GM19452 (cell line): ENCODE measurements at regions not wholly inside any gene's neighbourhood (a gene's known extent, or its start where the extent isn't known, plus 50 kb on each side); places are given as distances from the start of the nearest gene placed in this dataset.
"Not testable (repeated sequence)": the region's sequence is repeated elsewhere in the genome, so short reads cannot be mapped to it uniquely, and the experiment has no call there.

Experiments
- ATAC-seq: cut with Tn5 transposase; IDR thresholded peaks from one replicate; pipeline ENCODE4 v1.9.1; 2021; ENCODE audit not compliant: unreplicated experiment

GRCh38 chr6:139998478-139998877 lies 624.0 kb upstream of the CITED2 start:
- ATAC-seq = not testable (repeated sequence)

GRCh38 chr6:139996253-139996834 lies 621.9 kb upstream of the CITED2 start:
- no peak for ATAC-seq

DNA sequence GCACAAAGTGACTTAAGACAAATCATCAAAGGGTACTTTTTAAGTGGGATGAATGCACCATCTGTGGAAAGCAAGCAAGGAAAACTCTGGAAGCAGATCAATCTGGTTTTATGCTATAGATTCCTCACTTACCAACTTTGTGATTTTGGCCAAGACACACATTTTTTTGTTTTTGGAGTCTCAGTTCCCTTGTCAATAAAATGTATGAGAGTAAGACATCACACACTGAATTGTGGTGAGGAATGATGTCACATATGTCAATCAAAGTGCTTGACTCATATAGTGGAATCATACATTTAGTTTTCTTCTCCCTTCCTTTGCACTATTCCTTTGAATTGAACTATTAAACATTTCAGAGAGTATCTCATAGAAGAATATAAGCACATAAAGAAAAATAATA lies 620.5 kb upstream of the CITED2 start:
- no peak for ATAC-seq

DNA sequence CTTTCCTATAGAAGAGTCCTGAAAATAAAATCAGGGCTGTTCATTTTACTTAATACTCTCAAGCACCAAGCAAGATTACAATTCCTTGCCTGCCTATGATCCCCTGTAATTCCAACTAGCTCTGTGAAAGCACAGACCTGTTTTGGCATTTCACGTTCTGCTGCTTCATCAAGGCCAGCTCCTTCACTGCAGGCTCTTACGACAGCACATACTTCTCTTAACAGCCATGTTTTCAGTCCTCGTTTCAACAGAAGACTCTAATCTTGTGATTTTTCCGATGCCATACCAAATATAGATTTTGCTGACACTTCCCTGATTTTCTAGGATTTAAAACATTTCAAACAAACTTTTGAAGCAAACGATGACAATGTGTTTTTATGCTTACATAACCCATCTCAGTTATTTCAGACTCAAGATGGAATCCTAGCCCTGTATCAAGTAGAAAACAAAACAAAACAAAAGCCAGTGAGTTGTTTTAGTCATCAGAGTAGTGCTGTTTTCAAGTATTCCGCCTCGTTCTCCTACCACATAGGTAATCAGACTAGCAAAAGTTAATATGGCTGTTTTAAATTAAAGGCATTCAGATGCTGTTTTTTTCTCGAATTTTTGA lies 616.5 kb upstream of the CITED2 start:
- ATAC-seq = no peak

DNA sequence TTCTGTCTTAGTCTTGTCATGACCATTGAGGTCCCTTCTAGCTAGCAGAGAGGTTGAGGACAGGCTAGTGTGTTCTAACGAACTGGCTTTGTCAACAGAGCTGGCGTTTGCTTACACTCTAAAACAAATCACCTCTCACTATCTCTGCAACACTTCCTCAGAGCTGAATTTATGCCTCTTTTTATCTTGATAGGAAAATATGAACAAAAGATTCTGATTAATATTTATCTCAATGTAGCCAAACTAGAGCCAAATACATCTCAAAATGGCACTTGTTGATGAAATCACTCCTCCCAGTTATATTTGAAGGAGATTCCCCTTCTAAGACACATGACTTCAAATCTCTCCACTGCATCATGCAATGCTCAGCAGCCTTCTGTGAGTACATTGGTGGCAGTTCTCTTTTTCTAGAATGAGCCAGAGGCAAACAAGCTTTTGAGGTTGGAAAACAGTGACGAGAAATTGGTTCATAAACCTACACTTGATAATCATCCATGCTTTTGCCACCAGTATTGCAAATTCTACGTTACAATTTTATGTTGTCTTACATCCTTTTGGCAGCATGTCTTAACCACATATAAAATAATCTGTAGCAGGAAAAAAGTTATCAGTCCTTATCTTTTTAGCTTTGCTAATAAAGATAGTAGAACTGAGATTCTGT lies 615.7 kb upstream of the CITED2 start:
- no peak for ATAC-seq

DNA sequence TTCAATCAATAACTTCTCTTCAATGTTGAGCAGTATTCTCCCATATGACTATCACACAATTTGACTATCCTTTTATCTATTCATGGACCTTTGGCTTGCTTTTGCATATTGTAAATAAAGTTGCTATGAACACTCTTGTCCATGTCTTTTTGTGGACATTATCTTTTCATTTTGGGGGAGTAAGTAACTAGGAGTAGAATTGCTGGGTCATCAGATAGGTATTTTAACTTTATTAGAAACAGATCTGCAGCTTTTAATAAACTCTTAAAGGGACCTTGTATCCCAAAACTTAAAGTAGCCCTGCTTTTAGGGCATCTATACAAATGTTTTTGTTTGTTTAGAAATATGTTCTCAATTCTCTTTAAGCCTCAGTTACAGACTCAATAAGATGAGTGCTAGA lies 614.2 kb upstream of the CITED2 start:
- no peak for ATAC-seq

DNA sequence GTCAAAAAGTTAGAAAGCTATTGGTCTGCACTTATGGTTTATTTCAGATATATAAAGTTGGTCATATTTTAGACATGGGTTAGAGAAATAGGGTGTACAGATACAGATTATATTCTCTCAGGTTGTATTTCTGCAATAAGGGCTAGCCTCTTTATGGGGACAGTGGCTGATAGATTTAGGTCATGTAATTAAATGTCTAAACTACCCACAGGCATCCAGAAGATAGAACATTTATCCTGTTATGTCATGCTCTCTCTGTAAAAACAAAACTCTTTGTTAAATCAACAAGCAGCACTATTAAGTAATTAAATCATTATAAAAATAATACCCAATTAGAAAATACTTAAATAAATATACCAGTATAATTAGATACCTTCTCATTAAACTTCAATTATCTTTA lies 612.6 kb upstream of the CITED2 start:
- no peak for ATAC-seq

GRCh38 chr6:139985236-139985815 lies 610.9 kb upstream of the CITED2 start:
- no peak for ATAC-seq

DNA sequence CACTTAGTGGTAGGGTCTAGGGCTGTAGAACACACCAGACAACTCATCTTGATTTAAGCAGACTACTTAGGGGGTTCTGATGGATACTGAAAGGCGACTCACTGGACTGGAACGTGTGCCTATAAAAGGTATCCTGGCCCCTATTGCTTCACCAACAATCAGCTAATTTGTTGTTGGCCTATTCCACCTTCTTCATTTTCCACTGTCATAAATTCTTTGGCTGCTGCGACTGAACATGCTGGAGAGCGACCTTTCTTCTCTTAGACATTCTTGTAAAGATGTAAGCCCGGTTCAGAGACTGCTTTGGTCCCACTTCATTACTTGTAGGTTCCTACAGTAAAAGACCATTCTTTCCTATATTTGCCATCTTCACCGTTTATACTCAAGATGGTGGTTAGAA lies 609.9 kb upstream of the CITED2 start:
- no peak for ATAC-seq

DNA sequence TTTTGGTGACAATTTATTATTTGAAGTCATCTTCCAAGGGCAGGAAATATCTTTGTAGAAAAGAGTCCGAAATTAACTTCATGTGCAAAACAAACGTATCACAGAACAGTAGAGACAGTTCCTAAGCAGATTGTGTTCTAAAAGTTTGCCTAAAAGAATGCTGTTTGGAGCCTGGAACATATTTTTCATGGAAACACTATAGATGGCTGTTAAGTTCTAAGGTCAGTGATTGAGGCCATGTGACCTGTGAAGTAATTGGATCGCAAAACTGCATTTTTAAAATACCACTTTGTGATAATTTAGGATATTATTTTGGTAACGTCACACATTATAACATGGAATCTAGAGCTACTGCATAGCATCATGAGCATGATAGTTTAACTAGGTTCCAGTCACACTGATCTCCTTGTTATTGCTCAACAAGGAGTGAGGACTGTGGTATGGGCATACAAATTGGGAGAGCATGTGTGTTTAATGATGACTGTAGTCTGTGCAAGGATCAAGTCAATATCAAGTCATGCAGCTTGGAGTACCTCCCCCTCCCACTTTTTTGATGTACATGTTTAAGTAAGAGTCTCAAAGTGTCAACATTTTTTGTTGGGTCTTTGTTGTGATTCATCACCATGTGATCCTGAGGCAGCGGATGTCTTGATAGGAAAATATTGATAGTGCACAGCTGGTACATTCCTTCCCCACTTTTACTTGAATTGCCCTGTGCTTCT lies 609.3 kb upstream of the CITED2 start:
- no peak for ATAC-seq

- no peak for ATAC-seq
These were observed 608.3 kb upstream of the CITED2 start for GRCh38 chr6:139982652-139983295.

- ATAC-seq = no peak
These were observed 607.7 kb upstream of the CITED2 start for GRCh38 chr6:139982195-139982594.

DNA sequence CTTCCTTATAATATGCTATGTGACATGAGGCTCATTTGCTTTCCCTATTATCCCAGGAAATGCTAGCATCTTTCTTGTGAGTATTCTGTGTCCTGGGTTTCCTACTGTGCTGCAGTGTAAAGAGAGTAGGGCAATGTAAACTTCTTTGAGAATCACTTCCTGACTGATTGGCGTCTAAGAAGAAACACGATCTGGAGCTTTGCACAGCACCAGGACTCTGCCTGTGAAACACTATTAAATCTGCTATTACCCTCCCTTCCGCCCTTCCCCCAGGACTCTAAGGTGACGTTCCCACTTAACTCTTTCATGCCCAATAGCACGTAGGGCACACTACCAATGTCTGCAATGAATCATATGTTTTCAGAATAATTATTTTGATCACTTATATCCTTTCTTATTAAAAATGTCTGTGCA lies 607.3 kb upstream of the CITED2 start:
- ATAC-seq = no peak

DNA sequence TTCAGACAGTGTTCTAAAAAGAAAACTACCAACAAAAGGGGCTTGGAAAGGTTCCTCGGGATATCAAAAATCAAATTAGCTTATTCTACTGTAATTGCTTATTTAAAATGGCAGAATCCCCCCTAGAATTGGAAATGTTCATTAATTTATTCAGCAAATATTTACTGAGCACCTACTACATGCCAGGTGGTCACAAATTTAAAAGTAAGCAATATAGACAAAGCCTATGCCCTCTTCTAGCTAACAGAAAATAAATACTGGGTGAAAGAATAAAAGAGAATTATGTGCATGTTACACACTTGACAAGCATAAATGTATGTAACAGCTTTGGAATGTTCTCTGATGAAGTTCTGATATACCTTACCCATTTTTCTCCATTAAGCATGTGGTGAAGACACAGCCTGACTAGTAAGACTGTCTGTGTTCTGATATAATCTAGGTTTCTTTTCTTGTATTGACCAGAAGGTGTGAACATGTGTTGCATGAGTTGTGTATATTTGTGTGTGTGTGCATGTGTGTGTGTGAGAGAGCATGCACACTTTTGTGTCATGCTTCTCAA lies 606.7 kb upstream of the CITED2 start:
- no peak for ATAC-seq

DNA sequence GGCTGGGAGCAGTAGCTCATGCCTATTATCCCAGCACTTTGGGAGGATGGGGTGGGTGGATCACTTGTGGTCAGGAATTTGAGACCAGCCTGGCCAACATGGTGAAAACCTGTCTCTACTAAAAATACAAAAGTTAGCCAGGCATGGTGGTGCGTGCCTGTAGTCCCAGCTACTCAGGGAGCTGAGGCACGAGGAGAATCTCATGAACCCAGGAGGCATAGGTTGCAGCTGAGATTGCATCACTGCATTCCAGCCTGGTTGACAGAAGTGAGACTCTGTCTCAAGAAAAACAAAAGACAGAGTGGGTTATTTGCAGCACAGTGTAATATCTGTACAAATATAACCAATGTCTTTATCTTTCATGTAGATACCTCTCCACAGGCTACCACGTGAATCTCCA lies 606.2 kb upstream of the CITED2 start:
- ATAC-seq = not testable (repeated sequence)

DNA sequence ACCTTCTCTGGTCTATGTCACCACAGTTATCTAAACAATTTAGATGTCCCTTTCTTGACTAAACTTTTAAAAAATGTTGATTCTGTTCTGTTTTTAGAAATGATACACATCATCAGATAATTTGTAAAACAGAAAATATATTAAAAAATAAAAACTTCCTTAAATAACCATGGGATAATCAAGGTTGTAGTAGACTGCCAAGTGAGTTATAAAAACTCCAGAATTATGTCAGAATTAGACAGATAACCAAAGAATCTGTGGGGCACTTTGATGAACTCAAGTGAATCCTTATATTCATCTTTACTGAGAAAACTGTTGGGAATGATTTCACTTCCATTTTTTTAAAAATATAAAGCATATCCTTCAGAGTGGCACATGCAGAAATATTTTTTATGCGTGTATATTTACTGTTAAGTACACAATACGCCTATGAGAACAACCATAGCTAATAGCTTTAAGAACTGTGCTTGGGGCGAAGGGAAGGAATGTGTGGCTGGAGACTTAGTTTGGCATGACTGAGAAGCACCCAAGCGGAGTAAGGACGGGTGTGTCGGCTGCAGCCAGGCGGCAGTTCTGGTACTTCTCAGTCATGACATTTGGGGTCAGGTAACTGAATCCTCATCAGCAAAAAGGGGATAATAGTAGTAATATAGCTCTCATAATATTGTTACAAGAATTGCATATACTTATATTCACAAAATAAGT lies 604.7 kb upstream of the CITED2 start:
- no peak for ATAC-seq

DNA sequence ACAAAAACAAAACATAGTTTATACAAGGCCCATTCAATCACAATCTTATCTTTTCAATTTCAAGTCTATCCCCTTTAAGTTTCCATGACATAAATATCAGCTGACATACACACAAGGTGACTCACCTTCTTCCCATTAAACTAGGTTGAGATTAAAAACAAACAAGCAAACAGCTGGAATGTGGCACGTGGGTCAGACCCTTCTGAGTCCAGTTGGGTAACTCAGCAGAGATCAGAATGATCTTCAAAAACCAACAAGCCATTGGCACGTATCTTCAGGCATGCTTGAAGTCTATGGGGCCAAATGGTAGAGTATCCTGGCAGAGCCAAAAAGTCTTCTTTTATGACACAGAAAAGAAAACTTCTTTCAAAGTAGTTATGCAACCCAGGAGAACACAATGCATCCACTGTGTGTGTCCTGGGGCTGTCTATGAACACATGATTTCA lies 603.5 kb upstream of the CITED2 start:
- ATAC-seq = no peak

DNA sequence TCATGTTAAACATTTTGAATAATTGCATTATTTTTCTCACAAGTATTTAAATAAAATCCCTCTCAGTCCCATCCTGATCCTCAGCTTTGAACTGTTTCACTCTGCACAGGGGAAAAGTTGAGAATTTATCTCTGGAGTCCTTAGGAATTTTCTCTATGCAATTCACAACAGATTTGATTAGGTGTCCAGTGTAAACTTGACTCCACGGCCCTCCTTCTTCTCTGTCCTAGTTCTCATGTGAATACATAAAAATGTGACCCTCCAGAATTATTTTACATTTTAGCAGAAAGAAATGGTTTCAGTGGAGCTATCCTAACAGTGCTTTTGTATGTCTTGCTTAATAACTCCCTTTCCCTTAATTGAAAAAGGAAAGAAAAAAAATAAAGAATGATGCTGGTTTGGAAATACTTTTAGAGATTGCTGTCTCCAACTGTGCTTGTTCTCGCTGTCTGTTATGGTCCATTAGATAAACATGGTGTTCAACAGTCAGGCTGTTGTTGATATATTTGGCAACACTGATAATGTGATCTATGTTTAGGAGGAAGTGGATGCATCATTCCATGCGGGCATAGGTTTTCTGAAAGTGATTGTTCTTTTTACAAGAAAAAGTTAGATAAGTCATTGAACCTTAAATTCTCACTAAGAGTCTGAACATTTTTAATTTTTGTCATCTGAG lies 599.4 kb upstream of the CITED2 start:
- no peak for ATAC-seq

- ATAC-seq = no peak
These were observed 597.7 kb upstream of the CITED2 start for GRCh38 chr6:139972116-139972515.

GRCh38 chr6:139970591-139970991 lies 596.1 kb upstream of the CITED2 start:
- ATAC-seq = no peak
